NCI-H128 (cell line): ENCODE measurements at regions not wholly inside any gene's neighbourhood (a gene's known extent, or its start where the extent isn't known, plus 50 kb on each side); places are given as distances from the start of the nearest gene placed in this dataset.
"Not testable (repeated sequence)": the region's sequence is repeated elsewhere in the genome, so short reads cannot be mapped to it uniquely, and the experiment has no call there.

ENCODE experiments used
- DNase-seq: peaks from one replicate; lab custom pipeline; 2025; ENCODE audit not compliant: unreplicated experiment; lab: John Stamatoyannopoulos, UW

GRCh38 chr3:80770106-80771074 is 991.1 kb downstream of the GBE1 start:
- no peak for DNase-seq

GRCh38 chr3:80769683-80770082 is 991.8 kb downstream of the GBE1 start:
- DNase-seq: no peak

GRCh38 chr3:80767604-80768003 is 993.8 kb downstream of the GBE1 start:
- DNase-seq: no peak

- DNase-seq: no peak
These were observed 987.2 kb upstream of the ROBO1 start for GRCh38 chr3:80754969-80755368.

- no peak for DNase-seq
These were observed 985.2 kb upstream of the ROBO1 start for GRCh38 chr3:80753021-80753420.

GRCh38 chr3:80750637-80751036 is 982.8 kb upstream of the ROBO1 start:
- no peak for DNase-seq

- DNase-seq: no peak
These were observed 967.1 kb upstream of the ROBO1 start for GRCh38 chr3:80734920-80735319.

- no peak for DNase-seq
These were observed 966.7 kb upstream of the ROBO1 start for GRCh38 chr3:80734483-80734882.

- no peak for DNase-seq
These were observed 965.9 kb upstream of the ROBO1 start for GRCh38 chr3:80733522-80734176.

- not testable (repeated sequence) for DNase-seq
These were observed 959.8 kb upstream of the ROBO1 start for GRCh38 chr3:80727561-80727960.

GRCh38 chr3:80709597-80710322 is 942.0 kb upstream of the ROBO1 start:
- not testable (repeated sequence) for DNase-seq

GRCh38 chr3:80705290-80705689 is 937.5 kb upstream of the ROBO1 start:
- DNase-seq: no peak

GRCh38 chr3:80701349-80701748 is 933.6 kb upstream of the ROBO1 start:
- no peak for DNase-seq

GRCh38 chr3:80697291-80697690 is 929.5 kb upstream of the ROBO1 start:
- no peak for DNase-seq

- no peak for DNase-seq
These were observed 928.5 kb upstream of the ROBO1 start for GRCh38 chr3:80696280-80696679.

- no peak for DNase-seq
These were observed 921.0 kb upstream of the ROBO1 start for GRCh38 chr3:80688814-80689213.

GRCh38 chr3:80682951-80683350 is 915.2 kb upstream of the ROBO1 start:
- DNase-seq: no peak

GRCh38 chr3:80682235-80682634 is 914.4 kb upstream of the ROBO1 start:
- no peak for DNase-seq

GRCh38 chr3:80677796-80678195 is 910.0 kb upstream of the ROBO1 start:
- no peak for DNase-seq

- DNase-seq: no peak
These were observed 909.1 kb upstream of the ROBO1 start for GRCh38 chr3:80676866-80677265.

- no peak for DNase-seq
These were observed 908.5 kb upstream of the ROBO1 start for GRCh38 chr3:80676261-80676660.

- DNase-seq: no peak
These were observed 908.0 kb upstream of the ROBO1 start for GRCh38 chr3:80675790-80676189.
